ENCODE measurements at regions not wholly inside any gene's neighbourhood (a gene's known extent, or its start where the extent isn't known, plus 50 kb on each side); places are given as distances from the start of the nearest gene placed in this dataset.

DNA sequence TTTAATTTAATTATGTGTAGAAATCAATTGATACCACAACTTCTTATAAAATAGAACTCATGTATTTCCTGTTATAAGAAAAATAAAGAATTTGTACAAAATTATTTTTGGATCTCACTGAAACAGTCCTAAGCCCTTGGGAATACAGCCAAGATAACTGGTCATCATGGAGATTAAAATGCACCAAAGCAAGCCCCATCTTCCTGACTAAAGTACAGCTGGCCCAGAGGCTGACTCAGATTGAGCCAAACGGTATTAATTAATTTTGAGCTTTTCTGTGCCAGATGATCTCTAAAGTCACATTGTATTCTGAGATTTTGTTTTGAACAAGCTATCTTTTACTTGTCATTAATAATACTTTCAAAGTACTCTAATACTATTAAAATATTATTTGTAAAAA, 978.5 kb downstream of the TBC1D32 start:
- Histone ChIP-seq H2BK120ac (ENCODE audit: low read depth, low read length) (no peak overlapping the region), H3K4me2 (ENCODE audit: low read depth, low read length) (no peak overlapping the region), H3K27me3 (ENCODE audit: control insufficient read depth, insufficient read depth, low read length) (no peaks in the 10 kb centered on the region), H2AK9ac (replicated peaks; ENCODE audit: low read depth, low read length, poor library complexity) (no peak overlapping the region), H3K9me3 (ENCODE audit: control insufficient read depth, insufficient read depth, low read length) (peaks cover 5% of the 10 kb centered on the region), H3K4me1 (ENCODE audit: control insufficient read depth, insufficient read depth, low read length) (no peaks in the 10 kb centered on the region), H3K14ac (replicated peaks; ENCODE audit: low read depth, low read length) (no peak overlapping the region), H3K9me1 (ENCODE audit: insufficient read depth, low read length) (no peaks in the 10 kb centered on the region), H2BK5ac (ENCODE audit: low read depth, low read length, poor library complexity, severe bottlenecking) (no peak overlapping the region), H4K20me1 (ENCODE audit: insufficient read depth, low read length) (no peaks in the 10 kb centered on the region), H2AK5ac (ENCODE audit: low read depth, low read length) (no peak overlapping the region), H3K4ac (ENCODE audit: low read depth, low read length) (no peak overlapping the region), H2BK15ac (ENCODE audit: low read depth, low read length) (no peak overlapping the region), H3K27ac (ENCODE audit: insufficient read depth, low read length) (no peak overlapping the region), H3K9ac (ENCODE audit: low read depth, low read length) (no peak overlapping the region), H2BK20ac (ENCODE audit: low read depth, low read length) (no peak overlapping the region), H3K18ac (ENCODE audit: low read depth, low read length) (no peak overlapping the region), H4K91ac (ENCODE audit: insufficient read depth, low read depth, low read length) (no peak overlapping the region), H4K8ac (ENCODE audit: low read depth in 2 of 2, low read length in 2 of 2) (no peak overlapping the region), H3K79me1 (ENCODE audit: low read depth in 1 of 2, low read length in 2 of 2) (no peaks in the 10 kb centered on the region), H3K36me3 (ENCODE audit: control insufficient read depth, insufficient read depth, low read length) (no peaks in the 10 kb centered on the region), H3K4me3 (ENCODE audit: insufficient read depth, low read depth, low read length) (no peak overlapping the region), H3K56ac (ENCODE audit: extremely low read depth, insufficient read depth, low read length) (no peak overlapping the region), H3K23ac (ENCODE audit: low read depth, low read length) (no peak overlapping the region), H4K5ac (ENCODE audit: low read depth, low read length) (no peak overlapping the region), H2AFZ (replicated peaks; ENCODE audit: low read length, poor library complexity) (no peak overlapping the region)
- TF ChIP-seq NFE2L2 (IDR thresholded peaks at IDR 0.05; ENCODE audit: low read depth, low read length) = no peak
- no peak for TF ChIP-seq CHD1 (IDR thresholded peaks at IDR 0.05; ENCODE audit: low read depth, low read length)
- no peak for TF ChIP-seq MAZ (IDR thresholded peaks at IDR 0.05; ENCODE audit: borderline replicate concordance, low read depth, low read length)
- TF ChIP-seq SMC3 (IDR thresholded peaks at IDR 0.05; ENCODE audit: low read depth, low read length) = no peak
- TF ChIP-seq MXI1 (IDR thresholded peaks at IDR 0.05; ENCODE audit: borderline replicate concordance, low read depth, low read length) = no peak
- no peak for TF ChIP-seq POLR2A (IDR thresholded peaks at IDR 0.05; ENCODE audit: low read depth, low read length)
- TF ChIP-seq RCOR1 (IDR thresholded peaks at IDR 0.05; ENCODE audit: insufficient replicate concordance, low read length) = no peak
- no CpG with 5 or more reads among the region's 1 CpG for WGBS, 2 experiments (ENCODE audit: extremely low coverage in 2 of 2, insufficient read length in 1 of 2)
- in situ Hi-C loops (cut with MboI; ENCODE audit: low sequenced_read_pairs) = no loop called here
- BruUV-seq (replicated peaks) = no TSS peak
- DNase-seq (no peak), ATAC-seq (ENCODE audit: low read depth) (no peak)
- ChIA-PET POLR2A (ENCODE audit: unreplicated experiment) (no interaction called here), CTCF (no interaction called here)
- dilution Hi-C loops (cut with HindIII; ENCODE audit: low sequenced_read_pairs, unreplicated experiment) = no loop called here
- intact Hi-C loops (cut with micrococcal nuclease) = no loop called here

Measured in IMR-90 (cell line).